Stomach (tissue), 4 donors: ENCODE measurements at regions not wholly inside any gene's neighbourhood (a gene's known extent, or its start where the extent isn't known, plus 50 kb on each side); places are given as distances from the start of the nearest gene placed in this dataset.

Experiments
- CTCF ChIP-seq, 7 experiments: fragments of 450-650 bp in 4 of 7; fragments of 200-600 bp in 3 of 7; sonication (generic) in 3 of 7; IDR thresholded peaks; one replicate each; pipeline ENCODE4 v1.5.1; 2016 to 2019; ENCODE audit warnings: antibody characterized with exemption in 7 of 7, control low read depth in 2 of 7, mild to moderate bottlenecking in 1 of 7
- EP300 ChIP-seq: sonication (generic); formaldehyde crosslinking; IDR thresholded peaks from one replicate; pipeline ENCODE4 v1.6.1; 2017; ENCODE audit warnings: antibody characterized with exemption
- POLR2A ChIP-seq, 4 donors: fragments of 450-650 bp; IDR thresholded peaks; one replicate each; pipeline ENCODE4 v1.6.1; 2016; ENCODE audit warnings: antibody characterized with exemption in 4 of 4, control low read depth in 2 of 4, mild to moderate bottlenecking in 1 of 4, moderate library complexity in 1 of 4
- POLR2AphosphoS5 ChIP-seq, 3 donors: sonication (generic); formaldehyde crosslinking; IDR thresholded peaks; one replicate each; pipeline ENCODE4 v1.6.1; 2016; ENCODE audit warnings: antibody characterized with exemption in 3 of 3

- TF ChIP-seq CTCF (IDR thresholded peaks at IDR 0.05) = no peak
- no peak for TF ChIP-seq POLR2AphosphoS5 (IDR thresholded peaks at IDR 0.05)
- TF ChIP-seq EP300 = no peak
- TF ChIP-seq POLR2A (IDR thresholded peaks at IDR 0.05) = no peak
Observed at GRCh38 chr11:127252321-127252720, 251.8 kb upstream of the KIRREL3 start.
